GM11168 (cell line): ENCODE measurements at regions not wholly inside any gene's neighbourhood (a gene's known extent, or its start where the extent isn't known, plus 50 kb on each side); places are given as distances from the start of the nearest gene placed in this dataset.

ENCODE experiments used
- in situ Hi-C: fragments of 300-500 bp; cut with MboI; formaldehyde crosslinking; loops from one replicate; pipeline ENCODE4 v1.12.0; 2022; ENCODE audit warnings: low sequenced_read_pairs; ENCODE audit not compliant: unreplicated experiment

DNA sequence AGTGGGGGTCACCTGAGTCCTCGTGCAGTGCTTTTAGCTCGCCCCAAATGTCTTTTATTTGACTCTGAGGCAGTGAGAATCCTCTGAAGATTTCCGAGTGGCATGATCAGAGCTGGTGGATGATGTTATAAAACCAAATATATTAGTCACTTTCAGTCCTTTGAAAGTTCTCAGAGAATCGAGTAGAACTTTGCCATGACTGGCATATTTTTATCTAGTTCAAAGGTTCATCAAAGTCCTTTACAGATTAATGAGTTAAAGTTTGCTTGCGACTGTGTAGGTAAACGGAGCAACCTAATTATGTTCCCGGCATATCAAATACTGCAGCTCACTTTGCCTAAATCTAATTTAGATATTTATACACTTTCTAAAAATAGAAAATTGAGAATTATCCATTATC is 498.5 kb upstream of the NOX3 start:
- in situ Hi-C loops: no loop called here

DNA sequence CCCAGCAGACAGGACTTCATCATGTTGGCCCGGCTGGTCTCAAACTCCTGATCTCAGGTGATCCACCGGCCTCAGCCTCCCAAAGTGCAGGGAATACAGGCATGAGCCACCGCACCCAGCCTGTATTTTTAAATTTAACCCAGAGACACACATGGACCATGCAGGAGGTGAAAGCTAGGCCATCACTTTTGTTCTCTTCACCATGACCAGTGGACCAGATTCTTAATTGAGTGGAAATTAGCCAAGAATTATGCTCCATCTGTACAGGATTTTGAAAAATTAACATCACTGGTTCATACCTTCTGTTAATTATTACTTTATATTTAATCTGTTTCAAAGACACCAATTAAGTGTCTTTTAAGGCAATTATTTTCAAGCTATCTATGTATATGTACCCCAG is 493.6 kb upstream of the NOX3 start:
- in situ Hi-C loops: no loop called here

DNA sequence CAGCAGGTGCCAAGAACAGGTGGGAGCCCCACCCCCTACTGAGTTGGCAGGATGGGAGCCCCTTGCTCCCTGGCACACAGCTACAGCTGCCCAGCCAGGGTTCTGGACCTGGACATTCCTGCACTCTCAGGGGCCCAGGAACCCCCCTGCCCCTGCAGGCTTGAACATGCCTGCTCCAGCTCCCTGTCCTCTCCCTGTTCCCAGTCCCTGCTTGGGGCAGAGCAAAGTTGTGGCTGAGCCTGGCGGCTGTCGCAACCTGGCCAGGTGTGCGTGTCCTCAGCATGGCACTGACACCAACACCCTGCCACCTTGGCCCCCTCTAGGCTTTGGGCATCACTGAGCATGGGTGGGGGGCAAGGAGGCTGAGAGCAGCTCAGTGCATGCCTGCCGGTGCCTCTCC is 491.2 kb upstream of the NOX3 start:
- in situ Hi-C loops: no loop called here

DNA sequence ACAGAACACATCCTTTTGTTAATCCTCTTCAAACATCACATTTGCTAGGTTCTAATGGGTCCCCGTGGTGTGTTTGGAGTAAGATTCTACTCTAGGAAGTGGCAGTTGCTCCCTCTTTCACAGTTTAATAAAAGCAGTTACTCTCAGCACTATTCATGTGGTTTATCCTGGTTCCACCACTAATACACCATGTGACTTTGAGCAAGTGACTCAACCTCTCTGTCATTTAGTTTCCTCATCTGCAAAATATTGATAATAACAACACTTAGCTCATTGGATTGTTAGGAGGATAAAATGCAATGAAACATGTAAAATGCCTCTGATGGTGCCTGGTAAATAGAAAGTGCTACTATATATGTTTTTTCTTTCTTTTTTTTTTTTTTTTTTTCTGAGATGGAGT is 488.0 kb upstream of the NOX3 start:
- in situ Hi-C loops: no loop called here

DNA sequence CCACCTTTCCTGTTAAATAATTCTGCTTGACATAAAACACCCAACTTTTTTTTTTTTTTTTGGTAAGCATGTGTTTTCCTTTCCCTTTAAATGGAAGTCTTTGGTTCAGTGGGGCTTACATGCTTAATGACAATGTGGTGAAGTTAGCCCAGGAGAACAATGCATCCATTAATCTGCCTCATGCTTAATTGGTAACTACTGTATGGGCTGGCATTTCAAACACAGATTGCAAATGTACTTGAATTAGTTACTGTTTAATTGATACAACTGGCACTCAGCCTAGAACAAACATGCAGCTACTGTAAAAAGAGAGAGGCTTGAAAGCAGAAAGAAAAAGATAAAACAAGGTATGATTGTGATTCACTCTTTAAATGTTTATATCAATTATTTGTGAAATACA is 483.6 kb upstream of the NOX3 start:
- in situ Hi-C loops: no loop called here

DNA sequence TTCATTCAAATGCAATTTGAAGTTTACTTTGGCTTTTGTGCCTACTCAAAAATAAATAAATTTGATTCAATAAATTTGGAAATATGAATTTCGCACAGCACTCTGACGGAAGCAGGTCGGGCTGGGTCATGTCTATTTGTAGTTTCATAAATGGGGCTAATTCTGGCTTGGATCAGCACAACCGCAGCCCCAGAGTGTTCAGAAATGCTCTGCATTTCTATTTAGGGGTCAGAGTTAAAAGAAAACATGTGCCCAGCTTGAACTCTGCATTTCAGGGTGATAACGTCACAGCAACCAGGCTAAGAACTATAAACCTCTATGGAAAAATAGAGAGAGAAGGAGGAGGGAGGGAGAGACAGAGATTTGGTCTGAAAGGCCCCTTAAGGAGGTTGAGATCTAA is 480.9 kb upstream of the NOX3 start:
- in situ Hi-C loops: no loop called here

DNA sequence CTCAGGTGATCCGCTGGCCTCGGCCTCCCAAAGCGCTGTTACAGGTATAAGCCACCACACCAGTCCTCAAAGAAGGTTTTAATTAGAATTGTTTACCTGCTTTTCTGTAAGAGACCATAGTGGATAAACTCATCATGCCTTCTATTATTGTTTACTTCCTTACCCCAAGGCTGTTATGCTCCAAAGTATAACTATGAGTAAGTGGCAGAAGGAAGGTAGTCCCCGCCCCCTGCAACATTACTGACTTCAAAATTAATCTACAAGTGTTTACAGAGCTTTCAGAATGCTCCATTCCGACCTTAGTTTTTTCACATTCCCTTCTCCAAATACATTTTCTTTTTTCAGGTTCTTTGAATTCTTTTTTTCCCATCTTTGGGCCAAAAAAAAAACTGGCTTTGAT is 480.5 kb upstream of the NOX3 start:
- in situ Hi-C loops: no loop called here

DNA sequence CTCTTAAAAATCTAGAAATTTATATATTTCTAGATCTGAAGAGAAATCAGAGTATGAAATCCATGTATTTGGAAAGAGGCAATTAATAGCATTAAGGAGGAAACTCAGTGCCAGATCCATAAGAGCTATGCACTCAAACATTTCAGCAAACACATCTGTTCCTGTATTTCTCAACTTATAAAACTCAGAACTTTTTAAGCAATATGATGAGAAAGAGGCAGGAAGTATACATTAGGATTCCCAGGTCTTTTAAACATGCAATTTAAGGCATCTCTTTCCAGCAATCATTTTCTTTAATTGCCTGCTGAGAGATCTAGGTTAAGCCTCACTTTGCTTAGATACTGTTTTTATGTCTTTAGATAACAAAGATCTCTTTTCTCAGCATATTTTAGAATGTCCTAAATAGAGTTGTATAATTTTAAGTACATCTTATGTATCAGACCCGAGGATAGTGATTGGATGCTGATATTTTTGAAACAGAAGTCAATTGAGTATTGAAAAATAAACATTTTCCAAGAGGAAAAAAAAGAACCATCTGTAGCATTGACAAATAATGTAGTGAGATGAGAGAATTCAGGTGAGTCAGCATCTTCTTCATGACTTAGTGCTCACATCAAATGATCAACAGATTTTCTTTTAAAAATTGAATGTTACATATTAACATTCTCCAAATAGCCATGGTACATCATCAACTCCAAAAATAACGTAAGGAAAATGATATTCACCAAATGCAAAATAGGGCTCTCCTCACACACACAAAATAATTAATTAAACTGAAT is 461.4 kb upstream of the NOX3 start:
- in situ Hi-C loops: no loop called here

DNA sequence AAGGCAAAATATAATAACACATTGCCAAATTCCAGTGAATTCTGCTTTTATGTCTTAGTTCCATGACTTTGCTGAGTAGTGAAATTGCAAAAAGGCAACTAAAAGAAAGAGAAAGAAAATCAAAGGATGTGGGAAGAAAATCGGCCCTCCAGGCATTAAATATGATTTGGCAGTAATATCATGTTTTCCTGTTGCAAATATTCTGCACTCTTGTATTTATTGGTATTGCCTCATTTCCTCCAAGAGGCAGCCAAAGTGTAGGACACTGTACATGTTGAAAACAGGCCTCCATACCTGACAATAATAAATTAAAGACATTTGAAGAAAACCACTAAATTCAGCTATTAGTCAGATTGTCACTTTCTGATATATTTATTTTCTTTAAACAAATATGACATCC is 460.0 kb upstream of the NOX3 start:
- in situ Hi-C loops: no loop called here

DNA sequence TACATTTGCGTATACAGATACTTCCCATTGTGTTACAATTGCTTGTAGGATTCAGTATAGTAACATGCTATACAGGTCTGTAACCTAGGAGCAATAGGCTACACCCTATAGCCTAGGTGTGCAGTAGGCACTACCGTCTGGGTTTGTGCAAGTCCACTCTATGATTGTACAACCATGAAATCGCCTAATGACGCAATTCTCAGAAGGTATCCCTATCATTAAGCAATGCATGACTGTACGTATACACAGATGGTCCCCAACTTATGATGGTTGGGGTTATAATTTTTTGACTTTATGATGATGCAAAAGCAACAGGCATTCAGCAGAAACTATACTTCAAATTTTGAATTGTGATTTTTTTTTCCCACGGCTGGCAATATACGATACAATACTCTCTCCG is 458.2 kb upstream of the NOX3 start:
- in situ Hi-C loops: no loop called here

DNA sequence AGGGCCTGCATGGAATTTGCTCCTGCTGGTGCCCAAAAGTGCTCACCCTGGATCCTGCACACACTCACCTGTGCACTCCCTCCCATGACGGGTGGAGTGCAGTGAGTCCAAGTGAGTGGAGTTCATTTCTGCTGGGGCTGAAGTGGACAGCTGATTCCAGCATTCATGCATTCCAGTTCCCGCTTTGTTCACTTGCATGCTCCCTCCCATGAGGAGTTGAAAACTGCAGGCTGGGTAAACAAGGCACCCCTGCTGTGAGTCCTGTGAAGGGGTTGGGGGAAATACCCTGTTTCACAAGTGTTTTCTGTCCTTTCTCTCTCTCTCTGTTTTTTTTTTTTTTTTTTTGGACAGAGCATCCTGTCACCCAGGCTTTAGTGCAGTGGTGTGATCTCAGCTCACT is 454.1 kb upstream of the NOX3 start:
- in situ Hi-C loops: no loop called here

DNA sequence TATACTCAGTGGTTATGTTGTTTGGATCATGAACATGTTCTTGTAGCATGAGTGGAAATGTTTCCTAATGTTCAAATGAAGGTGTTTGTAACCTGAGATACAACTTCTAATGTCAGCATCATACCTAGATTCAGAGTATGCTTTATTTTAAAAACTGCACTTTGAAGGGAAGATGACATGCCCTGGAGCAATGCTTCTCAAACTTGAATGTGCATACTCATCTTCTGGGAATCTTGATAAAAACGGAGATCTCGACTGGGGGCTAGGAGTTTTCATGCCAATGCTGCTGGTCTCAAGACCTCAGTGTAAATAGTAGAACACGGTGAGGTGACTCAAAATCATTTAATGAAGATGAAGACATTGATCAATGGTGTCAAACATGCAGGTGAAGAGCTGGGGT is 440.0 kb upstream of the NOX3 start:
- in situ Hi-C loops: no loop called here

DNA sequence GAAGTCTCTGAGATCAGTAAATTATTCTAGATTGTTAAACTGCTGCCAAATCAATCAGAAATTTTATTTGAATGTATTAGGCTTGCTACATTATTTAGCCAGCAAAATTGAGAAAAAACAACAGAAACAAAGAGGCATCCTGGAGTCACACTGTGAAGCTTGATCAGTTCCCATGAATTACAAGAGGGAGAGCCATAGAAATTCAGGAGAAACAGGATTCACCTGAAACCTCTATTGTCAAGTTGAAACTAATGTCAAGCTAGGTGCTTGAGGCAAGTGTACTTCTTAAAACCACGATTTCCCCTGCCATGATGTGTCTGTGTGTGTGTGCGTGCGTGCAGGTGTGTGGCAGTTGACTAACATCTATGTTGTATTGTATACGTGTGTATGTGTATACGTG is 439.1 kb upstream of the NOX3 start:
- in situ Hi-C loops: no loop called here

DNA sequence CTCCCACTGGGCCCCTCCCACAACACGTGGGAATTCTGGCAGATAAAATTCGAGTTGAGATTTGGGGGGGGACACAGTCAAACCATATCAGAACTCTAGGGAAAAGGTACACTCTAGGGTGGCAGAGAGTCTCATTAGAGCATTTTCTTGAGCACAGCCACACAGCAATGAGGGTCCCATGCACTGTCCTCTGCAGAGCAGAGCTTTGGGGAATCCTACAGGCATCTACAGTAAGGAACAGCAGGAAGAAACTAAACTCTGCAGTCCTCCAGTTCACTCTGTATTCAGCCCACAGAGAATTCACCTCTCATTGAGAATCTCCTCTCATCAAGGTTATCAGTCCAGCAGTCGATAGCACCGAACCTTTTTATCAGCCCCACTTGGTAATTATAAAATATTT is 438.6 kb upstream of the NOX3 start:
- in situ Hi-C loops: no loop called here

DNA sequence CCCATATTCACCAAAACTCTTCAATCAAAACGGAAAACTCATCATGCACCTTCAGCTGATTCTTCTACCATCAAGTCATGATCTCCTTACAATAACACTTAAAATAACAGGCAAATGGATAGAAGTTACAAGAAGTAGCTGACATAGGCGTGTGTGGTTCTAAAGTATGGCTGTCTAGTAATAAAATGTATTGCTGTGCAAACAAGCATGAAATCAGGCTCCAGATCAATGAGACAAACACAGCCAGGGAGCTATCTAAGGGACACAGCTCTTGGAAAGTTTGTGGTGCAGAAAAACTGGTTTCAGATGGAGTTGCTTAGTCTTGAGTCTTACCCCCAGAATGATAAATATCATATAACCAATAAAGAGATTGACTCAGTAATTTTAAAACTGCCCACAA is 434.8 kb upstream of the NOX3 start:
- in situ Hi-C loops: no loop called here

DNA sequence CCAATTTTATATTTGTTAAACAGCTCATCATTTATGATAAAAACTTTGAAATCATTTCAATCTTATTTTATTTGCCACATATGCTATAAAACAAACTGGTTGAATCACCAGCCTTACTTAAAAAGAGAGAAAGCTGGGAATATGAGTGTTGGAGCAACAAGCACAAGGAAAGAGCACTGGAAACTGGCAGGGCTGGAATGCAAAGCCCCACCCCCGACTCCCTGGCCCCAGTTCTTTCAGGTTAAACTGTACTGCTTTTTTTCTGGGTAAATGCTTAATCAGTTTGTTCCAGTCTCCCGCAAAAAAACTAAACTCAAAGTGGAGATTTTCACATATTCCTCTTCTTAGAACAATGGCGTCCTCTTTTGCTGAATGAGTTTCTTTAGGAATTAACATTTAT is 433.8 kb upstream of the NOX3 start:
- in situ Hi-C loops: no loop called here

DNA sequence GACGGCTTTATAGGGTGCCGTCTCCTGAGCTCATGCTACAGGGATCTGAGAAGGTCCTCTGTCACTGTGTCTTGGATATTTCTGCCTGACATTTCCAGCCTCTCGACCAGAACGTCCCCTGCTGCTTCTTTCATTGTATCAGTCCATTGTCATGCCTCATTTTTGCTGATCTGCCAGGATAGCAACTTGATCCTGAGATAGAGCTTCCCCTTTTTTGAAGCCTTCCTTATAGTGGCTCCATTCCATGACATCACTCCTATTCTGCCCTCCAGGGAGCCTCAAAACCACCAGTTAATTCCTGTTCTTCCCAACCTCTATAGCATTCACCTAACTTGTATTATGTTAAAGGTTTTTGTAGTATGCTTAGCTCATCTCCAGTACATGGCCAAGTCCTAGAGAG is 431.8 kb upstream of the NOX3 start:
- in situ Hi-C loops: no loop called here

DNA sequence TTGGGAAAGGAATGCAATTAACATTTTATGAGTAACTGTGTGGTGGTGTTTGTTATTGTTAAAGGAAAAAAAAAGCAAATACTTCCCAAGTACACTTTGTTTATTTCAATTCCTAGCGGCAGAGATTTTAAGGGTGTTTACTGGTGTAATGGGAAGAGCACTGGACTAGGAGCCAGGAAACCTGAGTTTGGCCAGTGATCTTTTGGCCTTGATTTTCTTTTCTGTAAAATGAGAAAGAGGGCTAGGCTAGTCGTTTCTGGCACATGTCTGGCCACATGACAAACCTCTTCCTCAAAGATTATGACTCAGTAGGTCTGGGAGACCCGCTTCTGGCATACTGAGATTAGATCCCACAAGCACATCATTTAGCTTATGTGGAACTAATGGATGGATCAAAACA is 428.1 kb upstream of the NOX3 start:
- in situ Hi-C loops: no loop called here

DNA sequence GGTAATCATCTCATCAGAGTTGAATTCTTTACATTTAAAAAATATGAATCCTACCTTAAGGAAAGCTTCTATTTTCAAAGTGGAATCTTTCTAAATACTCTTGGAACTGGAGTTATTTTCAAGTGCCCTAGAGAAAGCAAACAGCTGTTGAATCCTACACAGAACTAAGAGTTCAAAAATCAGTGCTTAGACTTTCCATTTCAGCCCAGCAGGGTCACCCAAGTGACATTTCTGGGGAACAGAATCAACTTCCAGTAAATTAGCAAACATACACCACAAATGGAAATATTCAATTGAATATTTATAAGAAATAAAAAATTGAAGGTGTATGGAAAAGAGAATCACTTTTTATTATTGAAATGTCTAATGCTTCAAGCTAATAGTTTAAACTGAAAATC is 427.7 kb upstream of the NOX3 start:
- in situ Hi-C loops: no loop called here

DNA sequence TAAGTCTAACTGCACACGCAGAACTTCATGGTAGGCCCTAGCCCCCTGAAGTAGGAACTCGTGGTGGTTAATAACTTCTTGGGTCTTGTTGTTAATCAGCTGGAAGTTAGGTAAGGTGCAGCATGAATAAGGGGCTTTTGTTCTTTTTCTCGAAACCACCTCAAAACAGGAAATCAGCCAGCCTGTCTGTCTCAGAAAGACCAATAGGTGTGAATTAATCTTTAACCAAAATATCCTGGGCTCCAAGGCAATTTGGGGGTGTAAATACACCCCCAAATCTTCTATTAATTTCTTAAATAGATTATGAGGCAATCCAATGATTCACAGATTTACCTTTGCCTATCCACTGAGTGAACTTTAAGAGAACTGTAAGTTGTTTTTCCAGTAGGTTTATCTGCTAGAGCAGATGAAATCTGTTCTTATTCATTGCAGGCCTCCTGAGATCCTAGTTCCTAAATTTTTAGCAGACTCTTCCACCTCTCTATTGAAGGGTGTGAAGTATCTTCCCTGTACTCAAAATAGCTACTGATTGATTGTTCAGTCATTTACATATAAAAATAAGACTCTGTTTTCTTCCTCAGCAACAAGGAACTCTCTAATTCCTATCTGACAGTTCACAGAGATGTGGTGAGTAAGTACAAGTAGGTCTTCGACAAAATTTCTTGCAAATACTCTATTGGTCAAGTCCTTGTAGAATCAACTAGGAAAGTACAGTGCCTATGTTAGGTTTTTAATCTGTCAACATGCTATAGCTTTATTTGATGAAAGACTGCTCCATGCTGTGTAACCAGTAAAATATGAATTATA is 427.1 kb upstream of the NOX3 start:
- in situ Hi-C loops: no loop called here

DNA sequence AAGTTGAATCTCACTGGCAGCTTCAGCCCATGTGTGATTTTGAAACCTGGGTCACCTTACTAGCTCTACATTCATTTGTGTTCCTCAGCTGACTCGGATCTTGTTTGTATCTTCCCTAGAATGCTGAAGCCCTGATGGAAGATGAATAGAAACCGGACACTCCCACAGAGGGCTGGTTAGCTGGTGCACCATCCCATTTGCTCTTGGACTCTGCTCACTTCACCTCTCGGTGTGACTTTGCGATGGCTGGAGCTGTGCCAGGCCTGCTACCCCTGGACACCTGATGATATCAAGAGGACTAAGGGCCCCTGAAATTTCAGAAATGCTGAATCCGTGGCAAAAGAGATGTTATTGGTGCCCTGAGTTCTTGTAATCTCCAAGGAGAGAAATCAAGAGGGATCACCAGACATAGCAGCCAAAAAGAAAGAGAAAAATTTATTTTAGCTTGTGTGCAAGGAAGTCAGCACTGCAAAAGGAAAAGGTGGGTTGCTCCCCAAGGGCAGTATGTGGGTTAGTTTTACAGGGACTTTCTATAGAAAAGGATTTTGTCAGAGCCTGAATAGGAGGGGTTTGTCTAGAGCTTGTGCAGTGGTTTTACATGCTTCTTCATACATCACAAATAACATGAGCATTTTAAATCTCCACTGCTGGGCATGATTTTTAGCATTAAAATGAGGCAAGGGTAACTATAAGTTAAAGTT is 426.3 kb upstream of the NOX3 start:
- in situ Hi-C loops: no loop called here
